ENCODE measurements at regions not wholly inside any gene's neighbourhood (a gene's known extent, or its start where the extent isn't known, plus 50 kb on each side); places are given as distances from the start of the nearest gene placed in this dataset.

DNA sequence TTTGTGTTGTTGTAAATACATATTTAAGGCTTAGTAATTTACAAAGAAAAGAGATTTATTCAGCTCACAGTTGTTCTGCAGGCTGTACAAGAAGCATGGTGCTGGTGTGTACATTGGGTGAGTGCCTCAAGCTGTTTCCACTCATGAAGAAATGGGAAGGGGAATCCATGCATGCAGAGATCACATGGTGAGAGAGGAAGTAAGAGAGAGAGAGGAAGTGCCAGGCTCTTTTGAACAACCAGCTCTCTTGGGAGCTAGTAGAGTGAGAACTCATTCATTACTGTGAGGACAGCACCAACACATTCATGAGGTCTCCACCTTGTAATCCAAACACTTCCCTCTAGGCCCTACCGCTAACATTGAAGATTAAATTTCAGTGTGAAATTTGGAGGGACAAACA, 909.2 kb downstream of the NSUN3 start:
- no CpG with 5 or more reads among the region's 1 CpG for WGBS, 2 donors (ENCODE audit: extremely low coverage in 2 of 2, insufficient read length in 2 of 2, insufficient replicate concordance in 1 of 2)
- Histone ChIP-seq H3K23ac (ENCODE audit: low read depth, low read length, poor library complexity) (no peak overlapping the region), H3K4me2 (ENCODE audit: insufficient read depth, low read length, poor library complexity, severe bottlenecking) (no peak overlapping the region)

GRCh38 chr3:94978084-94978483, 915.2 kb downstream of the NSUN3 start:
- no peak overlapping the region for H2AK5ac ChIP-seq (ENCODE audit: low read depth, low read length)
- H2AFZ ChIP-seq (ENCODE audit: low read length), result peak overlapping the region; percentile 1
- H2BK5ac ChIP-seq (ENCODE audit: low read length), result no peak overlapping the region
- H4K8ac ChIP-seq (ENCODE audit: low read depth, low read length), result no peak overlapping the region
- no peak overlapping the region for H2BK12ac ChIP-seq (ENCODE audit: low read length)
- H3K4me2 ChIP-seq (ENCODE audit: insufficient read depth, low read length, poor library complexity, severe bottlenecking), result no peak overlapping the region
- H2BK15ac ChIP-seq (ENCODE audit: low read length), result no peak overlapping the region
- H3K4me1 ChIP-seq (ENCODE audit: control insufficient read depth in 2 of 2, insufficient read depth in 1 of 2, low read depth in 1 of 2, low read length in 2 of 2), result no peaks in the 10 kb centered on the region
- no peak overlapping the region for H4K91ac ChIP-seq (ENCODE audit: low read depth, low read length, poor library complexity)
- no peaks in the 10 kb centered on the region for H3K36me3 ChIP-seq (replicated peaks in 1 of 2; ENCODE audit: control insufficient read depth in 2 of 2, insufficient read depth in 2 of 2, low read length in 2 of 2)
- H3K14ac ChIP-seq (ENCODE audit: low read length), result no peak overlapping the region
- no peak overlapping the region for H2BK120ac ChIP-seq (ENCODE audit: low read depth, low read length)
- no peaks in the 10 kb centered on the region for H3K27me3 ChIP-seq (ENCODE audit: control insufficient read depth in 3 of 3, insufficient read depth in 3 of 3, low read depth in 1 of 3, low read length in 3 of 3)
- H3K4ac ChIP-seq (ENCODE audit: low read length), result no peak overlapping the region
- H3K9me3 ChIP-seq (replicated peaks in 1 of 2; ENCODE audit: control insufficient read depth in 2 of 2, insufficient read depth in 1 of 2, low read depth in 1 of 2, low read length in 2 of 2), result no peaks in the 10 kb centered on the region
- H3K9ac ChIP-seq (ENCODE audit: low read depth, low read length, poor library complexity), result no peak overlapping the region
- no peaks in the 10 kb centered on the region for H3K79me1 ChIP-seq (ENCODE audit: low read depth, low read length)
- WGBS, 2 donors (ENCODE audit: extremely low coverage in 2 of 2, insufficient read length in 2 of 2, insufficient replicate concordance in 1 of 2), result no CpG with 5 or more reads among the region's 1 CpG
- no peak overlapping the region for H3K27ac ChIP-seq (replicated peaks; ENCODE audit: low read length)
- no peak overlapping the region for H3K23ac ChIP-seq (ENCODE audit: low read depth, low read length, poor library complexity)
- H3K4me3 ChIP-seq (ENCODE audit: low read length in 2 of 2), result no peak overlapping the region
- H3K18ac ChIP-seq (ENCODE audit: low read length), result no peak overlapping the region
- DNase-seq (ENCODE audit: low spot score), result no peak

More for the DNA sequence above, 909.2 kb downstream of the NSUN3 start:
- no peaks in the 10 kb centered on the region for H3K4me1 ChIP-seq (ENCODE audit: control insufficient read depth in 2 of 2, insufficient read depth in 1 of 2, low read depth in 1 of 2, low read length in 2 of 2)
- no peak overlapping the region for H3K27ac ChIP-seq (replicated peaks; ENCODE audit: low read length)
- H2AK5ac ChIP-seq (ENCODE audit: low read depth, low read length), result no peak overlapping the region
- H2BK15ac ChIP-seq (ENCODE audit: low read length), result no peak overlapping the region
- H3K36me3 ChIP-seq (replicated peaks in 1 of 2; ENCODE audit: control insufficient read depth in 2 of 2, insufficient read depth in 2 of 2, low read length in 2 of 2), result no peaks in the 10 kb centered on the region
- no peaks in the 10 kb centered on the region for H3K27me3 ChIP-seq (ENCODE audit: control insufficient read depth in 3 of 3, insufficient read depth in 3 of 3, low read depth in 1 of 3, low read length in 3 of 3)
- H3K4me3 ChIP-seq (ENCODE audit: low read length in 2 of 2), result no peak overlapping the region
- no peak overlapping the region for H3K14ac ChIP-seq (ENCODE audit: low read length)
- no peak overlapping the region for H4K8ac ChIP-seq (ENCODE audit: low read depth, low read length)
- no peak overlapping the region for H3K18ac ChIP-seq (ENCODE audit: low read length)
- H3K9ac ChIP-seq (ENCODE audit: low read depth, low read length, poor library complexity), result no peak overlapping the region
- no peaks in the 10 kb centered on the region for H3K79me1 ChIP-seq (ENCODE audit: low read depth, low read length)
- H2BK120ac ChIP-seq (ENCODE audit: low read depth, low read length), result no peak overlapping the region
- no peak overlapping the region for H2AFZ ChIP-seq (ENCODE audit: low read length)
- no peaks in the 10 kb centered on the region for H3K9me3 ChIP-seq (replicated peaks in 1 of 2; ENCODE audit: control insufficient read depth in 2 of 2, insufficient read depth in 1 of 2, low read depth in 1 of 2, low read length in 2 of 2)
- no peak overlapping the region for H4K91ac ChIP-seq (ENCODE audit: low read depth, low read length, poor library complexity)
- no peak for DNase-seq (ENCODE audit: low spot score)
- no peak overlapping the region for H2BK5ac ChIP-seq (ENCODE audit: low read length)
- no peak overlapping the region for H2BK12ac ChIP-seq (ENCODE audit: low read length)
- H3K4ac ChIP-seq (ENCODE audit: low read length), result no peak overlapping the region

- H2AK5ac ChIP-seq (ENCODE audit: low read depth, low read length), result no peak overlapping the region
- no peak overlapping the region for H2BK15ac ChIP-seq (ENCODE audit: low read length)
- no peak overlapping the region for H3K23ac ChIP-seq (ENCODE audit: low read depth, low read length, poor library complexity)
- no peak overlapping the region for H4K91ac ChIP-seq (ENCODE audit: low read depth, low read length, poor library complexity)
- H2BK12ac ChIP-seq (ENCODE audit: low read length), result no peak overlapping the region
- H3K9ac ChIP-seq (ENCODE audit: low read depth, low read length, poor library complexity), result no peak overlapping the region
- no peaks in the 10 kb centered on the region for H3K4me1 ChIP-seq (ENCODE audit: control insufficient read depth in 2 of 2, insufficient read depth in 1 of 2, low read depth in 1 of 2, low read length in 2 of 2)
- no peaks in the 10 kb centered on the region for H3K79me1 ChIP-seq (ENCODE audit: low read depth, low read length)
- no peak overlapping the region for H4K8ac ChIP-seq (ENCODE audit: low read depth, low read length)
- no peak overlapping the region for H2BK120ac ChIP-seq (ENCODE audit: low read depth, low read length)
- WGBS, 2 donors (ENCODE audit: extremely low coverage in 2 of 2, insufficient read length in 2 of 2, insufficient replicate concordance in 1 of 2), result no CpG with 5 or more reads among the region's 2 CpGs
- no peak overlapping the region for H3K4me3 ChIP-seq (ENCODE audit: low read length in 2 of 2)
- H2BK5ac ChIP-seq (ENCODE audit: low read length), result no peak overlapping the region
- H3K36me3 ChIP-seq (replicated peaks in 1 of 2; ENCODE audit: control insufficient read depth in 2 of 2, insufficient read depth in 2 of 2, low read length in 2 of 2), result no peaks in the 10 kb centered on the region
- no peak overlapping the region for H3K18ac ChIP-seq (ENCODE audit: low read length)
- H3K9me3 ChIP-seq (replicated peaks in 1 of 2; ENCODE audit: control insufficient read depth in 2 of 2, insufficient read depth in 1 of 2, low read depth in 1 of 2, low read length in 2 of 2), result no peaks in the 10 kb centered on the region
- no peaks in the 10 kb centered on the region for H3K27me3 ChIP-seq (ENCODE audit: control insufficient read depth in 3 of 3, insufficient read depth in 3 of 3, low read depth in 1 of 3, low read length in 3 of 3)
- DNase-seq (ENCODE audit: low spot score), result no peak
- H3K27ac ChIP-seq (replicated peaks; ENCODE audit: low read length), result no peak overlapping the region
- H3K14ac ChIP-seq (ENCODE audit: low read length), result no peak overlapping the region
- no peak overlapping the region for H3K4me2 ChIP-seq (ENCODE audit: insufficient read depth, low read length, poor library complexity, severe bottlenecking)
- no peak overlapping the region for H3K4ac ChIP-seq (ENCODE audit: low read length)
- H2AFZ ChIP-seq (ENCODE audit: low read length), result no peak overlapping the region
Observed at GRCh38 chr3:94985778-94986177, 922.9 kb downstream of the NSUN3 start.

DNA sequence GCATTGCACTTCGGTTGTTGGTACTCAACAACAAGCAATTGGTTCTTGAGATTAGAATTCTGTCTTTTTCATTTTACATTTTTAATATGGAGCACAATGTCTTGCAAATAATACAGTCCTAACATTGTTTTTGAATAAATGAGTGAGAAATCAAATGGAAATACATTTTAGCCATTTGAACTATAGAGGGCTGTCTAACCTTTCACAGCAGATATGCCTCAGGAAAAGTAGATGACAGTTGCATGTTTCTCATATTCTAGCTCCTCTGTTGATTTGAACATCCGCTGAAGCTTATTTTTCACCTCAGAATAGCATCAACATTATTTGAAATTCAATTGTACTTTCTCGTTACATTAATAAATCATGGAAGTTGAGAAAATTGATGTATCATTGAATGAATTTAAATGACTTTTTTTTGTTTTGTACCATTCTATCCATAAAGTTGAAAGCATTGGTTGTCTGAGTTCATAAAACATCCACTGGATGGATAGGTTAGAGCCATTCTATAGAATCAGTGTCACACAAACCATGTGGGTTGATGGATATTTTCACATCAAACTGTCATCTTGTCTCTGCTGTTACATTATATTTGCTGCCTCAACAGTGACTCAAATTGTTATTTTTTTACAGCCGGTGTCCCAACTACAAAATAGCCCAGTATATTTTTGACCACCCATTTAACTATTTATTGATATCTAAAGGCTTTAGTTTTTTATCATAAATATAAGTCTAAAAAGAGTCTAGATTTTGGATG, 928.3 kb downstream of the NSUN3 start:
- Histone ChIP-seq H2AK5ac (ENCODE audit: low read depth, low read length) (no peak overlapping the region), H2BK5ac (ENCODE audit: low read length) (no peak overlapping the region), H2BK12ac (ENCODE audit: low read length) (no peak overlapping the region), H2BK15ac (ENCODE audit: low read length) (no peak overlapping the region), H3K18ac (ENCODE audit: low read length) (no peak overlapping the region), H3K9ac (ENCODE audit: low read depth, low read length, poor library complexity) (no peak overlapping the region), H2AFZ (ENCODE audit: low read length) (no peak overlapping the region), H3K9me3 (replicated peaks in 1 of 2; ENCODE audit: control insufficient read depth in 2 of 2, insufficient read depth in 1 of 2, low read depth in 1 of 2, low read length in 2 of 2) (no peaks in the 10 kb centered on the region), H4K8ac (ENCODE audit: low read depth, low read length) (no peak overlapping the region), H2BK120ac (ENCODE audit: low read depth, low read length) (no peak overlapping the region), H3K79me1 (ENCODE audit: low read depth, low read length) (no peaks in the 10 kb centered on the region), H4K91ac (ENCODE audit: low read depth, low read length, poor library complexity) (no peak overlapping the region), H3K4me3 (ENCODE audit: low read length in 2 of 2) (no peak overlapping the region), H3K4me2 (ENCODE audit: insufficient read depth, low read length, poor library complexity, severe bottlenecking) (no peak overlapping the region), H3K4ac (ENCODE audit: low read length) (no peak overlapping the region), H3K14ac (ENCODE audit: low read length) (no peak overlapping the region), H3K23ac (ENCODE audit: low read depth, low read length, poor library complexity) (no peak overlapping the region), H3K36me3 (replicated peaks in 1 of 2; ENCODE audit: control insufficient read depth in 2 of 2, insufficient read depth in 2 of 2, low read length in 2 of 2) (no peaks in the 10 kb centered on the region), H3K27ac (replicated peaks; ENCODE audit: low read length) (no peak overlapping the region), H3K27me3 (ENCODE audit: control insufficient read depth in 3 of 3, insufficient read depth in 3 of 3, low read depth in 1 of 3, low read length in 3 of 3) (no peaks in the 10 kb centered on the region), H3K4me1 (ENCODE audit: control insufficient read depth in 2 of 2, insufficient read depth in 1 of 2, low read depth in 1 of 2, low read length in 2 of 2) (no peaks in the 10 kb centered on the region)
- DNase-seq (ENCODE audit: low spot score), result no peak
- WGBS, 2 donors (ENCODE audit: extremely low coverage in 2 of 2, insufficient read length in 2 of 2, insufficient replicate concordance in 1 of 2), result no CpG with 5 or more reads among the region's 4 CpGs

All from neuronal stem cell (in vitro differentiated cells).